Stimulated activated CD4-positive, alpha-beta T cell treated with anti-CD3 and anti-CD28 coated beads, Interleukin-2, amount 100 ng/mL, for 24 hours (primary cell): ENCODE measurements at regions not wholly inside any gene's neighbourhood (a gene's known extent, or its start where the extent isn't known, plus 50 kb on each side); places are given as distances from the start of the nearest gene placed in this dataset.
"Not testable (repeated sequence)": the region's sequence is repeated elsewhere in the genome, so short reads cannot be mapped to it uniquely, and the experiment has no call there.

Experiments
- DNase-seq, 2 donors: peaks; one replicate each; pipeline ENCODE4 v3.0.0-alpha.2; 2020

- no peak for DNase-seq
Measured at GRCh38 chr11:29482510-29482909, 534.3 kb downstream of the KCNA4 start.

GRCh38 chr11:29481738-29482137 is 535.1 kb downstream of the KCNA4 start:
- DNase-seq = no peak

- DNase-seq = no peak
Measured at GRCh38 chr11:29480981-29481380, 535.8 kb downstream of the KCNA4 start.

GRCh38 chr11:29458252-29458651 is 558.6 kb downstream of the KCNA4 start:
- DNase-seq = no peak

- DNase-seq = no peak
Measured at GRCh38 chr11:29452146-29452545, 564.7 kb downstream of the KCNA4 start.

- DNase-seq = no peak
Measured at GRCh38 chr11:29449281-29450074, 567.4 kb downstream of the KCNA4 start.

GRCh38 chr11:29448246-29448877 is 568.5 kb downstream of the KCNA4 start:
- no peak for DNase-seq

GRCh38 chr11:29447821-29448220 is 569.0 kb downstream of the KCNA4 start:
- no peak for DNase-seq

- DNase-seq = no peak
Measured at GRCh38 chr11:29446132-29446531, 570.7 kb downstream of the KCNA4 start.

- not testable (repeated sequence) for DNase-seq
Measured at GRCh38 chr11:29445191-29445590, 571.6 kb downstream of the KCNA4 start.

GRCh38 chr11:29438815-29439214 is 578.0 kb downstream of the KCNA4 start:
- no peak for DNase-seq

GRCh38 chr11:29435421-29435820 is 581.4 kb downstream of the KCNA4 start:
- no peak for DNase-seq

- no peak for DNase-seq
Measured at GRCh38 chr11:29432719-29433325, 584.0 kb downstream of the KCNA4 start.

GRCh38 chr11:29405305-29405704 is 611.5 kb downstream of the KCNA4 start:
- no peak for DNase-seq

- no peak for DNase-seq
Measured at GRCh38 chr11:29395555-29396072, 621.2 kb downstream of the KCNA4 start.

GRCh38 chr11:29389793-29390192 is 627.0 kb downstream of the KCNA4 start:
- no peak for DNase-seq

GRCh38 chr11:29373725-29374124 is 643.1 kb downstream of the KCNA4 start:
- no peak for DNase-seq

GRCh38 chr11:29368126-29368525 is 648.7 kb downstream of the KCNA4 start:
- no peak for DNase-seq

- DNase-seq = no peak
Measured at GRCh38 chr11:29364006-29364405, 652.8 kb downstream of the KCNA4 start.

GRCh38 chr11:29361369-29361768 is 655.5 kb downstream of the KCNA4 start:
- no peak for DNase-seq

- DNase-seq = no peak
Measured at GRCh38 chr11:29353833-29354232, 663.0 kb downstream of the KCNA4 start.

GRCh38 chr11:29352273-29352795 is 664.5 kb downstream of the KCNA4 start:
- no peak for DNase-seq

GRCh38 chr11:29351301-29351873 is 665.4 kb downstream of the KCNA4 start:
- DNase-seq = no peak
